Hippocampal formation (tissue), 2 donors: ENCODE measurements at regions not wholly inside any gene's neighbourhood (a gene's known extent, or its start where the extent isn't known, plus 50 kb on each side); places are given as distances from the start of the nearest gene placed in this dataset.

Experiments used
- DNase-seq, 2 donors: peaks; one replicate each; lab custom pipeline; 2025; lab: John Stamatoyannopoulos, UW

- DNase-seq, result no peak
These were observed 201.1 kb upstream of the FBXO11 start for GRCh38 chr2:48107326-48107925.

DNA sequence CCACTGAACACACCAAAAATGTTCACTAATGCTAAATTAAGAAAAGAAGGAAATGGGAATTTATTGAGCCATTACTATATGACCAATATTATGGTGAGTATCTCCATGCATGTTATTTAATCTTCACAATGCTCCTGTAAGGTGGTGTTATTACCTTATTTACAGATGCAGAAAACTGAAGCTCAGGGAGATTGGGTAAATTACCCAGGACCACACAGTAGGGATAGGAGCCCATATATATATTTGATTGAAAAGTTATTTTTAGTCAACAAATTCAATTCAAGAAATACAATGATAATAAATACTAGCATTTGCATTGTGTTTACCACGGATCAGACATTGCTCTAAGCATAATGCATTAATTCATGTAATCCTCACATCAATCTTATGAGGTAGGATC is 202.2 kb upstream of the FBXO11 start:
- no peak for DNase-seq

- DNase-seq, result no peak
These were observed 203.3 kb upstream of the FBXO11 start for GRCh38 chr2:48109491-48110204.

GRCh38 chr2:48110492-48110891 is 204.0 kb upstream of the FOXN2 start:
- DNase-seq, result no peak

- no peak for DNase-seq
These were observed 201.4 kb upstream of the FOXN2 start for GRCh38 chr2:48112911-48113680.

GRCh38 chr2:48113767-48114166 is 200.7 kb upstream of the FOXN2 start:
- DNase-seq, result no peak

- DNase-seq, result no peak
These were observed 200.2 kb upstream of the FOXN2 start for GRCh38 chr2:48114256-48114655.

GRCh38 chr2:48116497-48116896 is 198.0 kb upstream of the FOXN2 start:
- DNase-seq, result no peak

DNA sequence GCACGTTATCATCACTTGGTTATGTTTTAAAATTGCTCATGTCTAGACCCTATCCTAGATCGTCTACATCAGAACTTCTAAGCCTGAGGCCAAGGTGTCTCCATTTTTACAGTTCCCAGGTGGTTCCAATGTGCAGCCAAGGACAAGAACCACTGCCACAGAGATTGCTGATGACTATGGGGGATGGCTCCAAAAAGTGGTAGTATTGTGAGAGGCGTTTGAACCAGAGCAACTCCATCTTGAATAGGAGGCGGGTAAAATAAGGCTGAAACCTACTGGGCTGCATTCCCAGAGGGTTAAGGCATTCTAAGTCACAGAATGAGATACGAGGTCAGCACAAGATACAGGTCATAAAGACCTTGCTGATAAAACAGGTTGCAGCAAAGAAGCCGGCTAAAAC is 195.6 kb upstream of the FOXN2 start:
- DNase-seq, result no peak

GRCh38 chr2:48120112-48120511 is 194.4 kb upstream of the FOXN2 start:
- DNase-seq, result no peak

GRCh38 chr2:48120759-48121242 is 193.7 kb upstream of the FOXN2 start:
- DNase-seq, result no peak

DNA sequence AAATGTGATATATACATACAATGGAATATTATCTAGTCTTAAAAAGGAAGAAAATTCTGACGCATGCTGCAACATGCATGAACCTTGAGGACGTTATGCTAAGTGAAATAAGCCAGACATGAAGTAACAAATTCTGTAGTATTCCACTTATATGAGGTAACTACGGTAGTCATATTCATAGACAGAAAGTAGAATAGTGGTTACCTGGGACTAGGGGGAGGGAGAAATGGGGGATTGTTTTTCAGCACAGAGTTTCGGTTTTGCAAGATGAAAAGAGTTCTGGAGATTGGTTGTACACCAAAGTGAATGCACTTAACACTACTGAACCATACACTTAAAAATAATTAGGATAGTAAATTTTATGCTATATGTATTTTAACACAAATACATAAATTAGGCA is 192.3 kb upstream of the FOXN2 start:
- no peak for DNase-seq

DNA sequence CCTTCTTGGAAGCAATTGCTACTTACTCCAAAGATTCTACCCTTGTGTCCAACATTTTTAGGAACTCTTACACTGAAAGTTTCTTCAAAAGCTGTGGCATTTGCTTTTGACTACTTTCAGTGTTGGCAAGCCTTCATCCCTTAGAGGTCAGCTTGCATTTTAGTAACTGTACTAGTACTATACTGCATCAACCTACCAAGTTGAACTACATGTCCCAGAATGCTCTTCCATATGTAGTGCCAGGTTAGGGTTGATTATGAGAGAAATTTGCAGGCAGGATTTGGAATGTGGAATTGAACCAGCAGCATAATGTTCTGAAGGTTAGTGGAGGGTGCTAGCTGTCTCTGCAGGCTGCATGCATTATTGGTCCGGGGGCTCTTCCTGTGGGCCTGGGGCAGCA is 189.9 kb upstream of the FOXN2 start:
- DNase-seq, result no peak

- peak in 1 of 2 donors; percentile 6 for DNase-seq
These were observed 188.3 kb upstream of the FOXN2 start for GRCh38 chr2:48126162-48126561.

DNA sequence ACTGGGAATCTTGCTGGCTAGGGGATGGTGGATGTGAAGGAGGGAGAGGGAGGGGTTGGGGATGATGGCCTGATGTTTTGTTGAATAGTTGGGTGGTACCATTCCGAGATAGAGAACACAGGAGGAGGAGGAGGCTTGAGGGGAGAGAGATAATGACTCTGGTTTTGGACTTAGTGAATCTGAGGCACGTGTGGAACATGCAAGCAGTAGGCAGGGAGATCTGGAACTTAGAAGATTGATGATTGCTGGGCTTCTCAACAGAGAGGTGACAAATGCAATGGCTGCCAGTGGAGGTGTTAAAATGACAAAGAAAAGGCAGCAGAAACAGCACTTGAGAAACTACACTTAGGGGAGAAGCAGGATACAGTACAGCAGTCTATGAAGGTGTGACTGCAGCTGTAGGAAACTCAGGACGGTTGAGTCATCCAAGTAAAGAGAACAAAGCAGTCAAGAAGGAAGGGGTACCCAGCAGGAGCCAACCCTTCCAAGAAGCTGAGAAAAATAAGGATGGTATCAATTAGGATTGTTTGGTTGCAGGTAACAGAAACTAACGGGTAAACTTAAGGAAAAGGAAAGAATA is 186.8 kb upstream of the FOXN2 start:
- no peak for DNase-seq

DNA sequence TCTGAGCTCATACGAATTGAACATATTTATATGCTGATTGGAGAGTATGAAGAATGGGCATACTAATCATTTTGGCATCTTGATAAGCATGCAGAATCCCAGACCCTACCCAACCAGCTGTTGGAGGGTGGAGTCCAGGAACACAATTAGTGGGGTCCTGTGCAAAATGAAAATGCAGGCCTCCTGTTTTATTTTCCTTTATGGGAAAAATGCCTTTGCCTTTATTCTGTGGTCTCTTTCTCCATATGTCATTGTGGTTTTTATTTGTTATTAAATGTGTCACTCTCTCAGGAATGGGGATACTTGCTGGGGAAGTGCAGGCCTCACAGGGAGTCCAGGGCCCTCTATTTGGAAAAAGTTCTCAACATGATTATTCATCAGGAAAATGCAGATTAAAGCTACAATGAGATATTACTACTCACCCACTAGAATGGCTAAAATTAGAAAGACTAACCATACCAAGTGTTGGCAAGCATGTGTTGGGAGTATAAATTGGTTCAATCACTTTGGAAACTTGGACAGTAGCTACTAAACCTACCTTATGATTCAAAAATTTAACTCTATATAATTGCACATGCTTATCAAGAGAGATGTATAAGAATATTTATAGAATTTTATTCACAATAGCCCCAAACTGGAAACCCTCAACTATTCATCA is 185.1 kb upstream of the FOXN2 start:
- DNase-seq, result no peak

GRCh38 chr2:48131539-48132270 is 182.8 kb upstream of the FOXN2 start:
- peak in 1 of 2 donors; percentile 53 for DNase-seq

DNA sequence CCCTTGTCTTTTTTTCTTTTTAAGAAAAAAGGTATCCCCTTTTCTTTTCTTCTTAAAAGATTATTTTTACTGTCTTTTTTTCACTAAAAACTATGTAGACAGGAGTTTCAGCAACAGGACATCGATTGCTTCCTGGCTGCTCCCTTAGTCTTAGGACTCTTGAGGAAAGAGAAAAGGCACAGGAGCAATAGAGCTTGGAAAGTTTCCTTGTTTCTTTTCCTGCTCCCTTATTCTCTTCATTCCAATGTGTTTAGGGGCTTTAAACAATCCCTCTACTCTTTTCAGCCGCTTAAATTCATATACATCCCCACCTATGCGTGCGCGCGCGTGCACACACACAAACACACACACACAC is 182.2 kb upstream of the FOXN2 start:
- no peak for DNase-seq

GRCh38 chr2:48134704-48135103 is 179.8 kb upstream of the FOXN2 start:
- DNase-seq, result no peak

- no peak for DNase-seq
These were observed 178.7 kb upstream of the FOXN2 start for GRCh38 chr2:48135797-48136196.

- no peak for DNase-seq
These were observed 176.7 kb upstream of the FOXN2 start for GRCh38 chr2:48137829-48138228.
